GM21619 (cell line): ENCODE measurements at regions not wholly inside any gene's neighbourhood (a gene's known extent, or its start where the extent isn't known, plus 50 kb on each side); places are given as distances from the start of the nearest gene placed in this dataset.

ENCODE experiments used
- ATAC-seq: cut with Tn5 transposase; IDR thresholded peaks from one replicate; pipeline ENCODE4 v1.9.1; 2021; ENCODE audit not compliant: unreplicated experiment

- ATAC-seq, result no peak
These were observed 120.4 kb upstream of the KLF7 start for GRCh38 chr2:207286106-207286505.

GRCh38 chr2:207288628-207289027, 122.9 kb upstream of the KLF7 start:
- ATAC-seq, result peak; percentile 49

GRCh38 chr2:207289295-207290018, 123.7 kb upstream of the KLF7 start:
- no peak for ATAC-seq

- ATAC-seq, result no peak
These were observed 125.3 kb upstream of the KLF7 start for GRCh38 chr2:207290833-207291624.

GRCh38 chr2:207291625-207292252, 126.0 kb upstream of the KLF7 start:
- ATAC-seq, result peak; percentile 44

GRCh38 chr2:207296265-207296948, 130.7 kb upstream of the KLF7 start:
- no peak for ATAC-seq

- no peak for ATAC-seq
These were observed 135.1 kb upstream of the KLF7 start for GRCh38 chr2:207300817-207301216.

- no peak for ATAC-seq
These were observed 139.0 kb upstream of the KLF7 start for GRCh38 chr2:207304761-207305160.

- ATAC-seq, result no peak
These were observed 142.9 kb upstream of the KLF7 start for GRCh38 chr2:207308519-207309224.

GRCh38 chr2:207311316-207312005, 145.7 kb upstream of the KLF7 start:
- peak; percentile 95 for ATAC-seq

- ATAC-seq, result no peak
These were observed 146.2 kb upstream of the KLF7 start for GRCh38 chr2:207312006-207312356.

- no peak for ATAC-seq
These were observed 148.2 kb upstream of the KLF7 start for GRCh38 chr2:207313947-207314346.

GRCh38 chr2:207315131-207315530, 149.4 kb upstream of the KLF7 start:
- ATAC-seq, result no peak

GRCh38 chr2:207316484-207316883, 150.7 kb upstream of the KLF7 start:
- no peak for ATAC-seq

- ATAC-seq, result no peak
These were observed 151.2 kb upstream of the KLF7 start for GRCh38 chr2:207316906-207317305.

GRCh38 chr2:207317378-207317984, 151.7 kb upstream of the KLF7 start:
- ATAC-seq, result no peak

- ATAC-seq, result no peak
These were observed 152.5 kb upstream of the KLF7 start for GRCh38 chr2:207318181-207318628.

GRCh38 chr2:207319316-207319715, 153.6 kb upstream of the KLF7 start:
- no peak for ATAC-seq

GRCh38 chr2:207320381-207321159, 154.8 kb upstream of the KLF7 start:
- ATAC-seq, result no peak
